Fibroblast of skin of right quadriceps (primary cell): ENCODE measurements at regions not wholly inside any gene's neighbourhood (a gene's known extent, or its start where the extent isn't known, plus 50 kb on each side); places are given as distances from the start of the nearest gene placed in this dataset.

Experiments used
- DNase-seq: peaks from one replicate; pipeline ENCODE4 v3.0.0-alpha.2; 2013

- DNase-seq = peak; percentile 10
Observed at GRCh38 chr7:155961241-155962190, 149.3 kb upstream of the SHH start.

- DNase-seq = no peak
Observed at GRCh38 chr7:155959894-155960293, 147.6 kb upstream of the SHH start.

- DNase-seq = no peak
Observed at GRCh38 chr7:155956977-155957376, 144.7 kb upstream of the SHH start.

GRCh38 chr7:155955367-155955635 lies 143.0 kb upstream of the SHH start:
- no peak for DNase-seq

GRCh38 chr7:155954550-155955366 lies 142.5 kb upstream of the SHH start:
- DNase-seq = no peak

GRCh38 chr7:155953781-155954549 lies 141.7 kb upstream of the SHH start:
- DNase-seq = no peak

GRCh38 chr7:155953501-155953778 lies 141.2 kb upstream of the SHH start:
- no peak for DNase-seq

- DNase-seq = peak; percentile 67
Observed at GRCh38 chr7:155951554-155952158, 139.4 kb upstream of the SHH start.

- DNase-seq = no peak
Observed at GRCh38 chr7:155950898-155951553, 138.8 kb upstream of the SHH start.

- DNase-seq = no peak
Observed at GRCh38 chr7:155948845-155949244, 136.6 kb upstream of the SHH start.

GRCh38 chr7:155948423-155948822 lies 136.2 kb upstream of the SHH start:
- DNase-seq = no peak

GRCh38 chr7:155947051-155947450 lies 134.8 kb upstream of the SHH start:
- DNase-seq = peak; percentile 24

GRCh38 chr7:155945670-155946325 lies 133.5 kb upstream of the SHH start:
- DNase-seq = no peak

GRCh38 chr7:155944901-155945300 lies 132.6 kb upstream of the SHH start:
- DNase-seq = no peak

- DNase-seq = no peak
Observed at GRCh38 chr7:155943251-155943899, 131.1 kb upstream of the SHH start.

- DNase-seq = no peak
Observed at GRCh38 chr7:155942226-155942950, 130.1 kb upstream of the SHH start.

- DNase-seq = no peak
Observed at GRCh38 chr7:155941688-155942087, 129.4 kb upstream of the SHH start.

- DNase-seq = no peak
Observed at GRCh38 chr7:155939350-155939749, 127.1 kb upstream of the SHH start.

- DNase-seq = no peak
Observed at GRCh38 chr7:155938129-155938528, 125.9 kb upstream of the SHH start.

GRCh38 chr7:155935726-155936125 lies 123.5 kb upstream of the SHH start:
- no peak for DNase-seq
